ENCODE measurements at regions not wholly inside any gene's neighbourhood (a gene's known extent, or its start where the extent isn't known, plus 50 kb on each side); places are given as distances from the start of the nearest gene placed in this dataset.
"Not testable (repeated sequence)": the region's sequence is repeated elsewhere in the genome, so short reads cannot be mapped to it uniquely, and the experiment has no call there.

GRCh38 chr15:44862866-44863265 lies 93.6 kb upstream of the TERB2 start:
- H3K4me3 ChIP-seq (ENCODE audit: low read length in 2 of 2); H3K9ac ChIP-seq (ENCODE audit: low read depth in 1 of 2, low read length in 2 of 2); H3K36me3 ChIP-seq (ENCODE audit: control insufficient read depth in 2 of 2, insufficient read depth in 2 of 2, low read length in 2 of 2); H3K4me1 ChIP-seq (ENCODE audit: control insufficient read depth in 2 of 2, insufficient read depth in 2 of 2, low read length in 2 of 2); H3K9me3 ChIP-seq (ENCODE audit: control insufficient read depth in 2 of 2, low read length in 2 of 2); H3K27me3 ChIP-seq (ENCODE audit: control insufficient read depth in 2 of 2, insufficient read depth in 2 of 2, low read length in 2 of 2); H3K27ac ChIP-seq (ENCODE audit: low read depth in 2 of 2, low read length in 2 of 2): not testable (repeated sequence)

- not testable (repeated sequence) for H3K9me3 ChIP-seq (ENCODE audit: control insufficient read depth in 2 of 2, low read length in 2 of 2); H3K4me3 ChIP-seq (ENCODE audit: low read length in 2 of 2); H3K36me3 ChIP-seq (ENCODE audit: control insufficient read depth in 2 of 2, insufficient read depth in 2 of 2, low read length in 2 of 2); H3K27ac ChIP-seq (ENCODE audit: low read depth in 2 of 2, low read length in 2 of 2); H3K4me1 ChIP-seq (ENCODE audit: control insufficient read depth in 2 of 2, insufficient read depth in 2 of 2, low read length in 2 of 2); H3K27me3 ChIP-seq (ENCODE audit: control insufficient read depth in 2 of 2, insufficient read depth in 2 of 2, low read length in 2 of 2); H3K9ac ChIP-seq (ENCODE audit: low read depth in 1 of 2, low read length in 2 of 2)
Measured at GRCh38 chr15:44868100-44868499, 88.4 kb upstream of the TERB2 start.

- not testable (repeated sequence) for H3K9me3 ChIP-seq (ENCODE audit: control insufficient read depth in 2 of 2, low read length in 2 of 2); H3K4me1 ChIP-seq (ENCODE audit: control insufficient read depth in 2 of 2, insufficient read depth in 2 of 2, low read length in 2 of 2); H3K27me3 ChIP-seq (ENCODE audit: control insufficient read depth in 2 of 2, insufficient read depth in 2 of 2, low read length in 2 of 2); H3K36me3 ChIP-seq (ENCODE audit: control insufficient read depth in 2 of 2, insufficient read depth in 2 of 2, low read length in 2 of 2); H3K4me3 ChIP-seq (ENCODE audit: low read length in 2 of 2); H3K9ac ChIP-seq (ENCODE audit: low read depth in 1 of 2, low read length in 2 of 2); H3K27ac ChIP-seq (ENCODE audit: low read depth in 2 of 2, low read length in 2 of 2)
Measured at GRCh38 chr15:44870125-44870524, 86.4 kb upstream of the TERB2 start.

DNA sequence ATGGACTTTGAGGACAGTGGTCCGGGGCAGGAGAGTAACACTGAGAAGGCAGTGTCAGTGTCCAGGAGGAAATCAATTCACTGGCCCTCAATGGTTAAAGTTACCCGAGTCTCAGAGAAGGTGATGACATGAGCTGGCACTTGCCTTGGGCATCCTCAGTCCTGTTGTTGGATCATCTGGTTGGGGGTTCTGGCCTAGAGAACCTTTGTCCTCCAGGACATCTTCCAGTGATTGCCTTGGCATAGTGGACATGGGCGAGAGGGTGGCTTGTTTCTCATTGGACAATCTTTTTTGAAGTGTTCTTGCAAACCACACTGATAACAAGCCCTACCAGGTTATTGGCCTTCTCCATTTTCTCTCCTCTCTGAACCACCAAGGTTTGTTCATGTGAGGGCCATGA lies 83.4 kb upstream of the TERB2 start:
- Histone ChIP-seq H3K36me3 (ENCODE audit: control insufficient read depth in 2 of 2, insufficient read depth in 2 of 2, low read length in 2 of 2) (no peaks in the 10 kb centered on the region), H3K4me1 (ENCODE audit: control insufficient read depth in 2 of 2, insufficient read depth in 2 of 2, low read length in 2 of 2) (no peaks in the 10 kb centered on the region), H3K9ac (ENCODE audit: low read depth in 1 of 2, low read length in 2 of 2) (no peak overlapping the region), H3K27ac (ENCODE audit: low read depth in 2 of 2, low read length in 2 of 2) (no peak overlapping the region), H3K9me3 (ENCODE audit: control insufficient read depth in 2 of 2, low read length in 2 of 2) (peaks cover 7 to 8% of the 10 kb centered on the region in 2 donors), H3K4me3 (ENCODE audit: low read length in 2 of 2) (no peak overlapping the region), H3K27me3 (ENCODE audit: control insufficient read depth in 2 of 2, insufficient read depth in 2 of 2, low read length in 2 of 2) (no peaks in the 10 kb centered on the region)

DNA sequence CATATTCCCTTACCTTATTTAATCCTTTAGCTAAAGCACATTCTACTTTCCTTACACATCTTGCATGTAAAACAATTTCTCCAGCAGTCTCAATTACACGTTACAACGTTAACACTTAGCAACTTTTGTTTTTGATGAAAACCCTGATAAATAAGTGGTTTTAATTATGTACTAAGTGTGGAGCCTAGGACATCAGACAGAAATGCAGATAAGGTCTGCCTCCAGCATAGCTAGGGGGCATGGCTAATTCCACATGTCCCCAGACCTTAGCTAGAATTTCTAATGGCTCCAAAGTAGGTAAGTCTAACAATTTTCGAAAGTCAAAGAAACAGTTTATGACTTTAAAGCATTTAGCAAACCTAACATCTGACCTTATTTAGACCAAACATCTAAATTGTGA lies 77.4 kb upstream of the TERB2 start:
- H3K4me1 ChIP-seq (ENCODE audit: control insufficient read depth in 2 of 2, insufficient read depth in 2 of 2, low read length in 2 of 2), result no peaks in the 10 kb centered on the region
- no peak overlapping the region for H3K4me3 ChIP-seq (ENCODE audit: low read length in 2 of 2)
- no peak overlapping the region for H3K27ac ChIP-seq (ENCODE audit: low read depth in 2 of 2, low read length in 2 of 2)
- peaks cover 7 to 8% of the 10 kb centered on the region in 2 donors for H3K9me3 ChIP-seq (ENCODE audit: control insufficient read depth in 2 of 2, low read length in 2 of 2)
- H3K36me3 ChIP-seq (ENCODE audit: control insufficient read depth in 2 of 2, insufficient read depth in 2 of 2, low read length in 2 of 2), result no peaks in the 10 kb centered on the region
- no peak overlapping the region for H3K9ac ChIP-seq (ENCODE audit: low read depth in 1 of 2, low read length in 2 of 2)
- no peaks in the 10 kb centered on the region for H3K27me3 ChIP-seq (ENCODE audit: control insufficient read depth in 2 of 2, insufficient read depth in 2 of 2, low read length in 2 of 2)

GRCh38 chr15:44882499-44882968 lies 74.0 kb upstream of the TERB2 start:
- no peaks in the 10 kb centered on the region for H3K4me1 ChIP-seq (ENCODE audit: control insufficient read depth in 2 of 2, insufficient read depth in 2 of 2, low read length in 2 of 2)
- H3K4me3 ChIP-seq (ENCODE audit: low read length in 2 of 2), result no peak overlapping the region
- H3K9ac ChIP-seq (ENCODE audit: low read depth in 1 of 2, low read length in 2 of 2), result no peak overlapping the region
- no peak overlapping the region for H3K27ac ChIP-seq (ENCODE audit: low read depth in 2 of 2, low read length in 2 of 2)
- H3K36me3 ChIP-seq (ENCODE audit: control insufficient read depth in 2 of 2, insufficient read depth in 2 of 2, low read length in 2 of 2), result no peaks in the 10 kb centered on the region
- H3K9me3 ChIP-seq (ENCODE audit: control insufficient read depth in 2 of 2, low read length in 2 of 2), result no peaks in the 10 kb centered on the region
- no peaks in the 10 kb centered on the region for H3K27me3 ChIP-seq (ENCODE audit: control insufficient read depth in 2 of 2, insufficient read depth in 2 of 2, low read length in 2 of 2)

- Histone ChIP-seq H3K27ac (ENCODE audit: low read depth in 2 of 2, low read length in 2 of 2) (no peak overlapping the region), H3K9ac (ENCODE audit: low read depth in 1 of 2, low read length in 2 of 2) (no peak overlapping the region), H3K27me3 (ENCODE audit: control insufficient read depth in 2 of 2, insufficient read depth in 2 of 2, low read length in 2 of 2) (no peaks in the 10 kb centered on the region), H3K4me3 (ENCODE audit: low read length in 2 of 2) (no peak overlapping the region), H3K36me3 (ENCODE audit: control insufficient read depth in 2 of 2, insufficient read depth in 2 of 2, low read length in 2 of 2) (no peaks in the 10 kb centered on the region), H3K9me3 (ENCODE audit: control insufficient read depth in 2 of 2, low read length in 2 of 2) (no peaks in the 10 kb centered on the region), H3K4me1 (ENCODE audit: control insufficient read depth in 2 of 2, insufficient read depth in 2 of 2, low read length in 2 of 2) (no peaks in the 10 kb centered on the region)
Measured at GRCh38 chr15:44883199-44883877, 73.1 kb upstream of the TERB2 start.

GRCh38 chr15:44898890-44899651 lies 57.4 kb upstream of the TERB2 start:
- not testable (repeated sequence) for H3K36me3 ChIP-seq (ENCODE audit: control insufficient read depth in 2 of 2, insufficient read depth in 2 of 2, low read length in 2 of 2); H3K4me3 ChIP-seq (ENCODE audit: low read length in 2 of 2); H3K9ac ChIP-seq (ENCODE audit: low read depth in 1 of 2, low read length in 2 of 2); H3K9me3 ChIP-seq (ENCODE audit: control insufficient read depth in 2 of 2, low read length in 2 of 2); H3K4me1 ChIP-seq (ENCODE audit: control insufficient read depth in 2 of 2, insufficient read depth in 2 of 2, low read length in 2 of 2); H3K27me3 ChIP-seq (ENCODE audit: control insufficient read depth in 2 of 2, insufficient read depth in 2 of 2, low read length in 2 of 2); H3K27ac ChIP-seq (ENCODE audit: low read depth in 2 of 2, low read length in 2 of 2)

DNA sequence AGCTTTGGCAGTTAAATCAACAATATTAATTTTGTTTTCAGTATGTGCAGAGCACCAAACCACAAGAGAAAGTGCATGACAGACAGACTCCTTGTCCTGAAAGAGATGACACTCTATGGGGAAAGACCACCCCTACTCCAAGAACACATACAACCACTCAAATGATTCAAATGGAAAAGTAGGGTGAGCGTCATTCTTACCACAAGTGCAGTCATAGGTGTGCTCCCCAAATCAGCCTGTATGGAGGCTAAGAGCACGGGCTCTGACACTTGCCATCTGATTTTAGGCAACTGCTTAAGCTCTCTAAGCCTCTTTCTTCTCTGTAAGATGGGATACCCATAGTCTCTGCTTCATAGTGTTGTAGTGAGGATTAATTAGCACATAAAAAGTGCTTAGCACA lies 56.7 kb upstream of the TERB2 start:
- not testable (repeated sequence) for H3K27ac ChIP-seq (ENCODE audit: low read depth in 2 of 2, low read length in 2 of 2); H3K36me3 ChIP-seq (ENCODE audit: control insufficient read depth in 2 of 2, insufficient read depth in 2 of 2, low read length in 2 of 2); H3K27me3 ChIP-seq (ENCODE audit: control insufficient read depth in 2 of 2, insufficient read depth in 2 of 2, low read length in 2 of 2); H3K9ac ChIP-seq (ENCODE audit: low read depth in 1 of 2, low read length in 2 of 2); H3K4me1 ChIP-seq (ENCODE audit: control insufficient read depth in 2 of 2, insufficient read depth in 2 of 2, low read length in 2 of 2); H3K4me3 ChIP-seq (ENCODE audit: low read length in 2 of 2); H3K9me3 ChIP-seq (ENCODE audit: control insufficient read depth in 2 of 2, low read length in 2 of 2)

GRCh38 chr15:44900796-44901195 lies 55.7 kb upstream of the TERB2 start:
- H3K4me1 ChIP-seq (ENCODE audit: control insufficient read depth in 2 of 2, insufficient read depth in 2 of 2, low read length in 2 of 2); H3K4me3 ChIP-seq (ENCODE audit: low read length in 2 of 2); H3K9ac ChIP-seq (ENCODE audit: low read depth in 1 of 2, low read length in 2 of 2); H3K27ac ChIP-seq (ENCODE audit: low read depth in 2 of 2, low read length in 2 of 2); H3K27me3 ChIP-seq (ENCODE audit: control insufficient read depth in 2 of 2, insufficient read depth in 2 of 2, low read length in 2 of 2); H3K9me3 ChIP-seq (ENCODE audit: control insufficient read depth in 2 of 2, low read length in 2 of 2); H3K36me3 ChIP-seq (ENCODE audit: control insufficient read depth in 2 of 2, insufficient read depth in 2 of 2, low read length in 2 of 2): not testable (repeated sequence)

Measured in mucosa of rectum (tissue), 2 donors.